HG03442 (cell line): ENCODE measurements at regions not wholly inside any gene's neighbourhood (a gene's known extent, or its start where the extent isn't known, plus 50 kb on each side); places are given as distances from the start of the nearest gene placed in this dataset.
"Not testable (repeated sequence)": the region's sequence is repeated elsewhere in the genome, so short reads cannot be mapped to it uniquely, and the experiment has no call there.

Source experiments
- ATAC-seq: cut with Tn5 transposase; IDR thresholded peaks from one replicate; pipeline ENCODE4 v1.9.1; 2021; ENCODE audit warnings: mild to moderate bottlenecking, moderate library complexity; ENCODE audit not compliant: unreplicated experiment

DNA sequence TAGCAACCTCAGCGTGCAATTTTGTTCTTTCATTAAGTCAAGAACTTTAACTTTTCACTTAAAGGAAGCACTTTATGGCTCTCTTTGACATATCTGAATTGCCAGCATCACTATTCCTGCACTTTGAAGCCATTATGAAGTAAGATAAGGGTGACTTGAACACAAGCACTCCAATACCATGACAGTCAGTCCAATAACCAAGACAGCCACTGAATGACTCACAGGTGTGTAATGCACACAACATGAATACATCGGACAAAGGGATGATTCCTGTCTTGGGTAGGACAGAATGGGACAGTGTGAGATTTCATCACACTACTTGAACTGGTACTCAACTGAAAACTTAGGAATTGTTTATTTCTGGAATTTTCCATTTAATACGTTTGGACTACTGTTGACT lies 233.7 kb upstream of the IPO5 start:
- no peak for ATAC-seq

DNA sequence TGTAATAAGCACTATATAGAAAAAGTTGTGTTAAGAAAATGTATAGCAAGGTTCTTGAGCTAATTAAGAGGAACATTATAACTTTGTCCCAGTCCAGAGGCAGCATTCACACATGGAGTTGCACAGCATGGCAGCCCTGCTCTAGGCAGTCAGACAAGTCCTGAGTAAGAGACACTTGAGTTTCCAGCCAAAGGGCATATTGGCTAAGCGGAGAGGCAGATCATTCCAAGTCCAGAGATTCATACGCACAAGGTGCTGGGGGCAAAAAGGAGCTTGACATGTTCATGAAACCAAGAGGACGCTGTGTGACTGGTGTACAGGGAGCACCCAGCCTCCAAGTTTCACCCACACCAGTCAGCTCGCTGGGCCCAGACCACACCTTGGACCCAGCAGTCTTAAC lies 232.6 kb upstream of the IPO5 start:
- no peak for ATAC-seq

DNA sequence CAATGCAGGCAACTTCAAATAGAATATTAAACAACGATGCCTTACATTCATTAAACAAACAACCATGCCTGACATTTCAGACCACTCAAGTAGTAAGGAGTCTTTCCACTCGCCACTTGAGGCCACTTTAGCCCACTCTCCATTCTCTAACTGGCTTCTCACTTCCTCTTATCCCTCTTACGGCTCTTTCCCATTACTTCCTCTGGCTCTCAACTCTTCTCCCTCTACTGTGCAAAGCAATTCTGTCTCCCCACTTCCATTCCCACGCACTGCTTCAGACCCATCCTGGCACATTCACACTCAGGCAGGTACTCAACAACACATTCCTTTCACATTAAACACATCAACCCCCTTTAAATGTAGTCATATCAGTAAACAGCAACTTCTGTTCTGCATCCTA lies 229.8 kb upstream of the IPO5 start:
- ATAC-seq, result no peak

DNA sequence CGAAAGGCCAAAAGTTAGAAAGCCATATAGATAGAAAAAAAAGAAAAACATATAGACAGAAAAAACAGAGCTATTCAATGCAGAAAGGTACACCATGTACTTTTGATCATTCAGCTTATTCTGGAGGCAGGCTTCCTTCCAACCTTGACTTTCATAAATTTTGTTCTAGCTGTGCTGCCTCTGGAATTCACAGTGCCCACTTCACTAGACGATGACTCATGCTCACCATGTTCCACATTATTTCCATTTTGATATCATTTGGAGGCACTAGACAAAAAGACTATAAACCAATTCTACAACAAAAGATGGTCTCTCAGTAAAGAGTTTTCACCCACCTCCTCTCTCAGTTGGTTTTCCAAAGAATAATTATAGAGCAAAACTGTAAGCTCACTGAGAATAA lies 229.0 kb upstream of the IPO5 start:
- ATAC-seq, result no peak

DNA sequence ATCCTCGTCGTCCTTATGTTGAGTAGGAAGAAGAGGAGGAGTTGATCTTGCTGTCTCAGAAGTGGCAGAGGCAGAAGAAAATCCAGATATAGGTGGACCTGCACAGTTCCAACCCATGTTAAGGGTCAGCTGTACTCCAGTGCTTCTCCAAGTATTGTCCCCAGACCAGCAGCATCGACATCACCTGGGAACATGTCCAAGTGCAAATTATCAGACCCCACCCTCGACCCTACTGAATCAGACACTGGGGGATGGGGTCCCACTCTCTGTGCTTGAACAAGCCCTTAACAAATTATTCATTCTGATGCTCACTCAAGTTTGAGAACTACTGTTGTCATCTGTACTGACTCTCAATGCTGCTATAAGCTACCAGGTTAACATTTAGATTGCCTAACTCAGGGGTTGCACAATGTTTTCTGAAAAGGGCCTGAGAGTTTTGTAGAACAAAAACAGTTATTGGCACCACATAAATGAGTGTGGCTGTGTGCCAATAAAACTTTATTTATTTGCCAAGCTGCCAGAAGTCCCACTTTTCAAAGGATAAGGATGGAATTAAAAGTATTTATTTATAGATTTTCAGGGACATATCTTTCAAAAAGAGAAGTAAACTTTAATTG lies 226.7 kb upstream of the IPO5 start:
- ATAC-seq, result no peak

DNA sequence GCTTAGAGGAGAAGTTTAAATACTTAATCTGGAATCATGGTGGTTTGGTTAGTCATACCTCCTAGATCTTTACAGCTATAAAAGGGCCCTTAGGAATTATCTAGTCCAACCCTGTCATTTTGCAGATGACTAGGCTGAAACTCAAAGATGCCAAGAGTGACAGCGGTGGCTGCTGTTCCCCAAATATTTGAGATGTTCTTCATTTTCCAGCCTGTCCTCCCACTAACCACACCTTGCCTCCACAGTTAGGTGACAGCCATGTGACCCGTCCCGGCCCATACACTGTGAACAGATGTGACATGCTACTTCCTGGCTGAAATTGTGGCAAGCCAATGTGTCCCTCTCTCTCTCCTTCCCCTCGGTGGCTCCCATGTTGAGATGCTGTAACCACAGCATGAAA lies 225.5 kb upstream of the IPO5 start:
- ATAC-seq, result no peak

DNA sequence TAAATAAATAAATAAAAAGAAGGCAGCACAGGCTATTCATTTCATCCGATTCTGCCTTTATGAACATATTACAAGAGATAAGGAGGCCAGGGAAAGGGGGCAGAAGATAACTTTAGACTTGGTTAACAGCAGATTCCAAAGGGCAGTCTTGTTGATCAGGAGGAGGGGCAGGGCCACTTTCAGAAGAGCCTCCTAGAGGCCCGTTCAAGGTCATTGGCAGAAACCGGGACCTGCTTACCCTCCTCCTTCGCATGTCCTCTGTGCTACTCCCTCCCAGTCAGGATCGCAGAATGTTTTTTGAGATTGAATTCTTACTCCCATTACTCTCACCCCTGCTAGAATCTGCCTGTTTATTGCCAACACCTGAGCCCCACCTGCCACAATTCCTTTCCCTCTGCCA lies 217.0 kb upstream of the IPO5 start:
- ATAC-seq, result no peak

DNA sequence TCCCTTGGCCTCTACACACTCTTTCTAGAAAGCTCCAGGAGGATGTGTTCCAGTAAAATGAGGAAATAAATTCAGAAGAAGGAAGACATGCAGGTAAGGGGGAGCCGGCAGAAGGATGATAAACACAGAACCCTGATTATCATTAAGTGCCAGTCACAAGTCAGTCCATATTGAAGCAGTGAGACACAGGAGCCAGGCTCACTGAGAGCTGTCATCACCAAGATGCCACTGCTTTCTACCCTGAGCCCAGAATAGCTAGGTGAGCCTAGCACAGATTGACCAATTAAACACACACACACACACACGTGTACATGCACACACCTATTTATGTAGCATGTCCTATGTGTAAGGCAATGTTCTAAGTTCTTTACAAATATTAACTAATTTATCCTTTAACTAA lies 211.4 kb upstream of the IPO5 start:
- ATAC-seq, result no peak

DNA sequence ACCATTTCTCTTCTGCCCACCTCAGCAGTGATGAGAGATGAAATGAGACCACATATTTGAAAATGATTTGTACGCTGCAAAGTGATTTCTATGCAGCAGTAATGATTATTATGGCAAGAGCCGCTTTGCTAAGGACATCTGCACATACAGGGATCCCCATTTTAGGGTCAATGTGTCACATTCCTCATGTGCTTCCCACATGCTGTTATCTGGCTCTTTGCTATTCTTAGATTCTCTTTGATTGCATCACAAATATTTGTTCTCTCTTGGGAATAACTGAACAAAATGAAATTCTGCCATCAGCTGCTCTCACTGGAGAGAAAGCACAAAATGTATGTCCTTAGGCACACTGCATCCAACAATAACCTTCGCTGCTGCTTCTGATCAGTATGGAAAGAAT lies 209.5 kb upstream of the IPO5 start:
- ATAC-seq, result no peak

DNA sequence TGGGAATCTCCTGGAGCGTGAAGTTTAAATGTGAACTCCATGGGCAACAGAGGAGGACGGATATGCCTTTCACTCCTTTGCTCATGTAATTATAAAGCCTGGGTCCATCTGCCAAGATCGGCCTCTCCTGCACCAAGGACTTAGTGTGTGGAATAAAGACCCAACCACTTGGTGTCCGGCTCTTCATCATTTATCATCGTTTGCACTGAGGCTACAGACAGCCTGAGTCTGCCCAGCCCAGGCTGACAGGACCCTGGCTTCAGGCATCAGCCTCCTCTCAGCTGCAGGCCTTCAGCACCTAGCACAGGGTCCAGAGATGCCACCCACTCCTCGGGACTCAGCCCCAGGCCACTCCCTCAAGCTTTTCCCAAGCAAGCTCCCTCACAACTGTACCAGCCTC lies 206.8 kb upstream of the IPO5 start:
- ATAC-seq, result no peak

DNA sequence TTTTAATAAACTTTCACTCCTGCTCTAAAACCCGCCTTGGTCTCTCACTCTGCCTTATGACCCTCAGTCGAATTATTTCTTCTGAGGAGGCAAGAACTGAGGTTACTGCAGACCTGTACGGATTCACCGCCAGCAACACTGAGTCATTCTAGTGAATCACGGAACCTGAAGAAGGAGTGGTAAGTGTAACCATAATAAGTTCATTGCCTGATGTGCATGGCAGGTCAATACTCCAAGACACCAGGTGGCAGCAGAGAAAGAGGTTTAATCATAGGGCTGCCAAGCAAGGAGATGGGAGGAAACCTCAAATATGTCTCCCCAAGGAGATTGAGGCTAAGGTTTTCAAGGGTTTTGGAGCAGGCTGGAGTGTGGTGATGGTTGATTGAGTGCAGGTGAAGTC lies 204.3 kb upstream of the IPO5 start:
- ATAC-seq, result no peak

DNA sequence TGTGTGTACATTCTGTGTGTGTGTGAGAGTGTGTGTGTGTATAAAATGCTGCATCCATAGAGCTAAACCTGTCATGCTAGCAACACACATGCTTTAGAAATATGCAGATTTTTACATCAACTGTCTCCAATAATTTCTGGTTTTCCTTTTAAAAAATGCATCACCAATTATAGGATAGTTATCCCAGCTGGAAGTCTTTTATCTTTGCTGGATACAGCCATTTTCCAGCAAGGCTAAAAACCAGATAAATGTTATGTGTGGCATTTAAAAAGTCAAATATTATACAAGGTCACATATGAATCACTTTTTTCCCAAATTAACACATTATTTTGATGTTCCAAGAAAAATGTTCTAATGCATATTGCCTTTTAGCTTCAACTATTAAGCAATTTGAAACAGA lies 202.0 kb upstream of the IPO5 start:
- ATAC-seq, result no peak

DNA sequence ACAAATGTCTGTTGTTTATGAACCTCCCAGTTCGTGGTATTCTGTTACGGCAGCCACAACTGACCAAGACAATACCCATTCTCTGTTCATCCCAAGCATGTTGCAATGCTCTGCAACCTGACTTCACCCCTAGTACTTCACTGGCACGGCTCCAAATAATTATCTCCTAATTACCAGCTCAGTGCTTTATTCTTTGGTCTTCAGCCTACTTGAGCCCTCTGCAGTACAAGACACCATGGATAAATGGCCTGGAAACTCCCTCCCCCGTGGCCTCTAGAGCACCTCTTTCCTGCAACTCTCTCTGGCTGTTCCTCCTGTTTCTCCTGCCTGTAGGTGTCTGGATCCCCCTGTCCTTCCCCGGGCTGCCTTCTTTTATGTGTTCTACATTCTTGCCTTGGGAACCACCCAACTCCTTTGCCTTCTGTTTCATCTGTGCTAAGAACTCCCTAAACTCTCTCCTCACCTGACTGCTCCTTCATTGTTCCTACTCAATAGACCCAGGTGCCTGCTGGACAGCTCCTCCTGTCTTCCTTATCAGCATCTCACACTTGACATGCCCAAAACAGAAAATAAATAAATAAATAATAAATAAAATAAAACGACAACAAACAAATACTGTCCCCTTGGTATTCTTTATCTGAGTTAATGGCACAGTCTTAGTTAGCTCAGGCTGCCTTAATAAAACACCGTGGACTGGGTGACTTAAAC lies 200.4 kb upstream of the IPO5 start:
- no peak for ATAC-seq

DNA sequence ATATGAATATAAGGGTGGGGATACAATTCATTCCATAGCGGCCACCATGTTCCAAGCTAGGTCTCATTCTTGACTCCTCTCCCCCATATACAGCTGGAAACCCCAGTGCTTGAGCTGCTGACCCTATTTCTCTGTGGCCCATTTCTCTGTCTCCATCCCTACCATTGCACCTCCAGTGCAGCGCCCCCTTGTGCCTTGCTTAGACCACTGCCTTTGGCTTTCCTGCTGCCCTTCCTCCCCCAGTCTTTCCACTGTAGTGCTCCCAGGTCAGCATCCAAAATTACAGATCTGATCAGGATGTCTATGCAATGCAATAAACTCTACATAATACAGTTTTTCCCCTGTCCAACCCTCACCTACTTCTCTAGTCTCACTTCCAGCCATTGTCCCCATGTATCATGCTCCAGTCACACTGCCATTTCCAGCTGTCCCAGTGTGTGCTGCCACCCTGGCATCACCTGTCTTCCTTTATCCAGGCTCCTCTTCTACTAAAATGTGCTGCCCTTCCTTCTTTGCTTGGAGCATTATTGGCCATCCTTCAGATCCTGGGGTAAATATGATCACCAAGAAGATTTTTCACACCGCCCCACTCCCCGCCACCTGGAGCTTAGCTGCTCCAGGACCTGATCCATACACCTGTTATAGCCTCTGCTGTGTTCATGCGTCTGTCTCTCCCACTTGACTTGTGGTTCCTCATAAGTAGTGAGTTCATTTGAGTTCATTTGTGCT lies 199.4 kb upstream of the IPO5 start:
- ATAC-seq, result no peak

DNA sequence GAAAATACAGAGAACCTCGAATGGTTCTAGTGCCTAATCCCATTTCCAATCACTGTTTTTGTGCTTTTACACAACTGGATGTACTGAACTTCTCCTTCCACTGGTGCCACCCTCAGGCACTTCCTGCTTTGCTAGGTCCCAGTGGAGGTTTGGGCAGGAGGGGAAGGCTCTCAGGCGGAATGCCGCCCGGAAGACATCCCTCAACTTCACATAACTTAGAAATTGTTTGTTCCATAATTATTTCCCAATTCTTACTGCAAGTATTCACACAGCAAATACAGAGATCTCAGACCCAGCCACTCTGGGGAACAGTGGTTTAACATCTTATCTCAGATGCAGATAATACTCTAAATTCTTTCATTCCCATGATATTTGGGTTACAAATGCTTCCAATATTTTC lies 195.7 kb upstream of the IPO5 start:
- no peak for ATAC-seq

DNA sequence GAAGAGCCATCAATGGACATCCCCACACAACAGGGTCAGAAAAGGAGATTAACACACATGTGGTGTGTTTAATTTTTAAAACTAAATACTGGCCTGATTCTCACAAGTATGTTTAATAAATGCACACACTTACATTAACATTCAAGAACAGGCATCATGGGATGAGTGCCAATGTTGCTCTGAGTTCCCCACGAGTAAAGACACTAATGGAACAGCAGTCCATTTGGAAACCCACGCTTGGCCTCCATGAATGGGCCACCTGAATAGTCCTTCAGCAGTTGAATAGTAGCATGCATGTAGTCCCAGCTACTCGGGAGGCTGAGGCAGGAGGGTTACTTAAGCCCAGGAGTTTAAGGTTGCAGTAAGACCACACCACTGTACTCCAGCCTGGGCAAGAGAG lies 195.2 kb upstream of the IPO5 start:
- no peak for ATAC-seq

DNA sequence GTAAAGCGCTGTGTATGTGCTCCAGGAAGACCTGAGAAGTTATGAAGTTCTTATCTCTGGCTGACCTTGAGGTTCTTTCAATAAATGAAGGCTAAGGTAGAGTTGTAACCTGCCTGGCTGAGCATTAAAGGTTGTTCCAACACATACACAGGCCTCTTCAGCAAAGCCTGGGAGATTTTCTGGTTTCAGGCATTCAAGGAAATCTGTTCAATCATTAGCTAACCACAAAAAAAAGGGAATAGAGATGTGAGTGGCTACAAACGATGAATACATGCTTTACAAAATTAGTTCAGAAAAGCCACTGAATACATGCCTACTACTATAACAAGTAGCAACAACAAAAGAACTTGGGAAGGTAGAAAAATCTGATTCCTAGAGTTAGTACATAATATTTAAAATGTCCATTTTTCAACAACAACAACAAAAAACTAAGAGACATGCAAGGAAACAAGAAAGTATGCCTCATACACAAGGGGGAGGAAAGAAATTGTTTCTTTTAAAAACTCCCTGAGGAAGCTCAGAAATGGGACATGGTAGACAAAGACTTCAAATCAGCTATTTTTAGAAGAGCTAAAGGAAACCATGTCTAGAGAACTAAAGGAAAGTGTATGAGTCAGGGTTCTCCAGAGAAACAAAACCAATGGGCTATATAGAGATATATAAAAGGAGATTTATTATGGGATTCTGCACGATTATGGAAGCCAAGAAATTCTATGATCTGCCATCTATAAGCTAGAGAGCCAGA lies 191.5 kb upstream of the IPO5 start:
- no peak for ATAC-seq

DNA sequence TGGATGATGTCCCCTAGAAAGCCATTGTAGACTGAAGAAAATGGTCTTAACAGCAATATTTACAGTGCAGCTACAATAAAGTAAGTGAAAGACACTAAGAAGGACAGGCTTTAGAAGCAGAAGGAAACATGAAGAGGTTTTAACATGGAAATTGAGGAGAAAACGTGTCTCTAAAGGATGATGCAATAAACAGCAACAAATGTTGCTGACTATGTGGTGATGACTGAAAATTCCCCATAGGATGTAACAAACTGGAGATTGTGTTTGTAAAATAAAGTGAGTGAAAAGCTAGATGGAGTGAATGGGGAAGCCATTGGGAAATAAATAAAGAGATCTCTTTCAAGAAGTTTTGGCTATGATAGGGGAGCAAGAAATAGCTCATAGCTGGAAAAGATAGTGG lies 186.7 kb upstream of the IPO5 start:
- no peak for ATAC-seq

DNA sequence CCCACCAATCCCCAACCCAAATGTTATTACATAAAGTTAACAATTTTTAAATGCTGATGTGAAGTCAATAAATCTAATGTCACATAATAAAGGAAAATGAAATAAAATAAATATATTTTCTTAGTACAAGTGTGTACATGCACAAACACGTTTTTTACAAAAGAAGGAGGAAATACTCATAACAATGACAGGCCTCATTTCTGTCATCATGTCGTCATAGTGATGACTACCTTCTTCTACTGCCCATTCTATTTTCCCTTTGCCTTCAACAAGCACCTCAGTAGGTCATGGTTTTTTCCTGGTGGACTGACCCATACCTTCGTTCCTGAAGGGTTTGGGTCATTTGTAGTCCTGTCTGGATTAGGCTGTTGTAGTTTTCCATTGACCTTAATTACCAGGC lies 185.3 kb upstream of the IPO5 start:
- no peak for ATAC-seq

DNA sequence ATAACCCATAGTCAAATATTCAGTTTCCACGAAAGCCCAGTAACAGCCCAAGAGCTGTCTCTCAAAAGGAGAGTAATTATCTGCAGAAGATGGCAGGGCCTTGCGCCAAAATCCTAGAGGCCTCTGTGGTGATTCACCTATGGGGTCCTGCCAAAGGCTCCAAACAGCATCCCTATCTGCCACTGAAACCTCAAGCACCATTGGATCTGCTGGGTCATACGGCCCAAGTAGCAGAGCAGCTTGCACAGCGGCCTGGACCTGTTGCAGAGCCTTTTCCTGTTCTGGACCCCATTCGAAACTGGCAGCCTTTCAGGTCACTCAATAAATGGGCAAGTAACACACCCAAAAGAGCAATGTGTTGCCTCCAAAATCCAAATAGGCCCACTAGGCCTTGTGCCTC lies 183.2 kb upstream of the IPO5 start:
- not testable (repeated sequence) for ATAC-seq

DNA sequence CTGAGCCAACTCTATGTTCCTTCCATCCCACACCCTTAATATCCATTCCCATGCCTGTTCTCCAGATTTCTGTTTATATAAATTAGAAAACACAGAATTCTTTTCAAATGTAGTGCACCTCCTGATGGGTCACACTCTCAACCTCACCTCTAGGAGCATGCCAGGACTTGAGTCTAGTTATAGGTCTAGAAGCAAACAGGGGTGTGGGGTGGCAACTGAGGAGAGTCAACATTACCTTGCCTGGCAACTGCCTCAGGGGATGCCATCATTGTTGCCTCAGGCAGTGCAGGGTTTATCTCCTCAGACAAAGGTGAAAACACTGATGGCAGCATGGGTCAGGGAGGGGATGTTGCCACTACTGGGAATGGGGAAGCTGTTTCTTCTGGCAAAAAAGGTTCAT lies 181.0 kb upstream of the IPO5 start:
- not testable (repeated sequence) for ATAC-seq
